Stomach (tissue), 8 donors: ENCODE measurements at regions not wholly inside any gene's neighbourhood (a gene's known extent, or its start where the extent isn't known, plus 50 kb on each side); places are given as distances from the start of the nearest gene placed in this dataset.
A peak's percentile ranks its signal among the peaks of the same experiment; 100 is the strongest.
"Not testable (repeated sequence)": the region's sequence is repeated elsewhere in the genome, so short reads cannot be mapped to it uniquely, and the experiment has no call there.

Experiments
- DNase-seq, 2 donors: peaks; one replicate each; pipeline versions ENCODE4 v3.0.0 to v3.0.0-alpha.2; 2013 to 2019
- H3K27ac ChIP-seq, 5 donors: fragments of 200-600 bp in 4 of 5; sonication (generic) in 4 of 5; one replicate each; pipeline ENCODE4 v1.5.1; 2013 to 2019; ENCODE audit warnings: mild to moderate bottlenecking in 1 of 5, moderate library complexity in 1 of 5
- H3K27me3 ChIP-seq, 3 donors: fragments of 200-600 bp; sonication (generic); one replicate each; pipeline ENCODE4 v1.5.1; 2017 to 2019; ENCODE audit warnings: mixed run types in 1 of 3
- H3K36me3 ChIP-seq, 4 donors: fragments of 200-600 bp; sonication (generic); 1 replicate in 3 of 4; 2 replicates in 1 of 4; pipeline ENCODE4 v1.5.1; 2016 to 2019
- H3K4me1 ChIP-seq, 4 donors: fragments of 200-600 bp; sonication (generic); one replicate each; pipeline ENCODE4 v1.5.1; 2016 to 2019
- H3K4me3 ChIP-seq, 4 donors: fragments of 200-600 bp; sonication (generic) in 3 of 4; one replicate each; pipeline ENCODE4 v1.5.1; 2016 to 2019; ENCODE audit warnings: mild to moderate bottlenecking in 1 of 4
- H3K9me3 ChIP-seq, 4 donors: fragments of 200-600 bp; sonication (generic); one replicate each; pipeline ENCODE4 v1.5.1; 2016 to 2019
- EP300 ChIP-seq: sonication (generic); formaldehyde crosslinking; IDR thresholded peaks from one replicate; pipeline ENCODE4 v1.6.1; 2017; ENCODE audit warnings: antibody characterized with exemption
- POLR2A ChIP-seq, 4 donors: fragments of 450-650 bp; IDR thresholded peaks; one replicate each; pipeline ENCODE4 v1.6.1; 2016; ENCODE audit warnings: antibody characterized with exemption in 4 of 4, control low read depth in 2 of 4, mild to moderate bottlenecking in 1 of 4, moderate library complexity in 1 of 4
- POLR2AphosphoS5 ChIP-seq, 3 donors: sonication (generic); formaldehyde crosslinking; IDR thresholded peaks; one replicate each; pipeline ENCODE4 v1.6.1; 2016; ENCODE audit warnings: antibody characterized with exemption in 3 of 3
- WGBS, 5 donors: extraction: QIAGEN DNeasy Blood & Tissue Kit in 3 of 5; methylation state at CpG; one replicate each; pipeline versions ENCODE4 v1.1.5 to v1.1.7; 2013 to 2018; 5-methylcytosine and 5-hydroxymethylcytosine counted together
- intact Hi-C: fragments of 100-400 bp; cut with DNase I; formaldehyde crosslinking; loops from one replicate; pipeline ENCODE4 v1.15.1; 2023; ENCODE audit warnings: low total_unique reads
- TF ChIP-seq, protein P1 (sequence below), 7 experiments: fragments of 450-650 bp in 4 of 7; fragments of 200-600 bp in 3 of 7; sonication (generic) in 3 of 7; IDR thresholded peaks; one replicate each; pipeline ENCODE4 v1.5.1; 2016 to 2019; ENCODE audit warnings: antibody characterized with exemption in 7 of 7, control low read depth in 2 of 7, mild to moderate bottlenecking in 1 of 7
- donor health status: healthy with polysubstance abuse.
- donor health status: Bipolar disorder and iron deficiency.
- donor health status: healthy.

DNA sequence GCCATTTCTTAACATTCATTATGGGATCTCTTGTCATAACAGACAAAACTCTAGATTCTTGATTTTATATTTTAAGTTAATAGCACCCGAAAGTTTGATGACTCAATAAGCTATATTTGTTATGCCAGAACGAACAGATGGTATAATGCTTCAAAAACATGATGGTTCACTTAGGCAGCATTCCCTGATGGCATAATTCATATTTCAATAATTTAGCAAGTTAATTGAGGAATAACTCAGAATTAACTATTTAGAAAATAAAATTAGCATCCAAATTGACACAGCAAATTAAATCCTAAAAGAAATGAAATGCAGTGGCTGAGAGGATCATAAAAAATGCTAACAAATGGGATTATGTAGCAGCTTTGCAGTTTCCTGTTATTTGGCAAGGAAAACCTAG lies 260.8 kb upstream of the MBL2 start:
- H3K9me3 ChIP-seq: no peaks in the 10 kb centered on the region
- no peak overlapping the region for H3K4me3 ChIP-seq
- H3K4me1 ChIP-seq: peaks cover 0 to 13% (median 0%) of the 10 kb centered on the region in 4 donors
- DNase-seq: no peak
- H3K27ac ChIP-seq: no peak overlapping the region
- no peaks in the 10 kb centered on the region for H3K36me3 ChIP-seq
- TF ChIP-seq EP300 (no peak), POLR2AphosphoS5 (IDR thresholded peaks at IDR 0.05) (no peak), POLR2A (IDR thresholded peaks at IDR 0.05) (no peak)
- TF ChIP-seq, protein P1, sequence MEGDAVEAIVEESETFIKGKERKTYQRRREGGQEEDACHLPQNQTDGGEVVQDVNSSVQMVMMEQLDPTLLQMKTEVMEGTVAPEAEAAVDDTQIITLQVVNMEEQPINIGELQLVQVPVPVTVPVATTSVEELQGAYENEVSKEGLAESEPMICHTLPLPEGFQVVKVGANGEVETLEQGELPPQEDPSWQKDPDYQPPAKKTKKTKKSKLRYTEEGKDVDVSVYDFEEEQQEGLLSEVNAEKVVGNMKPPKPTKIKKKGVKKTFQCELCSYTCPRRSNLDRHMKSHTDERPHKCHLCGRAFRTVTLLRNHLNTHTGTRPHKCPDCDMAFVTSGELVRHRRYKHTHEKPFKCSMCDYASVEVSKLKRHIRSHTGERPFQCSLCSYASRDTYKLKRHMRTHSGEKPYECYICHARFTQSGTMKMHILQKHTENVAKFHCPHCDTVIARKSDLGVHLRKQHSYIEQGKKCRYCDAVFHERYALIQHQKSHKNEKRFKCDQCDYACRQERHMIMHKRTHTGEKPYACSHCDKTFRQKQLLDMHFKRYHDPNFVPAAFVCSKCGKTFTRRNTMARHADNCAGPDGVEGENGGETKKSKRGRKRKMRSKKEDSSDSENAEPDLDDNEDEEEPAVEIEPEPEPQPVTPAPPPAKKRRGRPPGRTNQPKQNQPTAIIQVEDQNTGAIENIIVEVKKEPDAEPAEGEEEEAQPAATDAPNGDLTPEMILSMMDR (IDR thresholded peaks at IDR 0.05): no peak
- 76 to 87% (median 84%) methylated on average over 2 of the region's 2 CpGs for WGBS, 5 donors
- intact Hi-C loops: no loop called here
- no peaks in the 10 kb centered on the region for H3K27me3 ChIP-seq

DNA sequence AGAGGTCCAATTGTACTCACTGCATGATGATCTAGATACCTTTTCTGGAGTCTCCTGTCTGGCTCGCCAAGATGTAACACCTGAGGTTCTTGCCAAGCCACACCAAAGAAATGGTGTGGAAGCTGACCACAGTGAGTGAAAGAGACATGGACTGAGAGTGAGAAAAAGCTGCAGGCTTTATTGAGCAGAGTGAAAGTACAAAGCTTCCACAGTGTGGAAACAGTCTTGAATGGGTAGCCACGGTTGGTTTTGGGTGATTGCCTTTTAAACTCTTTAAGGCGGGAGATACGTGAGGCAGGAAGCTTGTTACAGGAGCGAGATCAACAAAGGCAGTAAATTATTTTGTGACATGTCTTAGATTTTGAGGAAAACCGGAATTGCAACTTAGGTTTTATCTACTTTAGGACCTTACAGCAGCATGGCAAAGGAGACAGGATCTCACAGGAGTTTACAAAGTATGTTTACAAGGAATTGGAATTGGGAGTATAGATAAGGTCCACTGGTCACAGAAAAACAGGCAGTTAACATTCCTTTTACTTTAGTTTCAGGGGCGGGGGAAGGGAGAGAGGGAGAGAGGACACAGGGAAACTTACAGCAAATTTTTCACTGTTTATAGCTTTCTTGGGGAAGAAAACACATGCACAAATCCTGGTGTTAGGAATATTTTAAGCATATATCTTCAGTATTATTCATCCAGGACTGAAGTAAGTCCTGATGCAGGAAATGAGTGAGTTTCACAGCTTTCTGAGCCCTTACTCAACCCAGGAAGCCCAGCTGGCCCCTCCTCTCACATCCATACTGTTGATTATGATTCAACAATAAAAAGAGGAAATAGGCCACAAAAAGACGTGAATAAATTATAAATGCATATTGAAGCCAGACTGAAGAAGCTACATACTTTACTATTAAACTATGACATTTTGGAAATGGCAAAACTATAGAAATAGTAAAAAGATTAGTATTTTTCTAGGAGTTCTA lies 257.6 kb upstream of the MBL2 start:
- DNase-seq: peak in 1 of 2 donors; percentile 50
- H3K4me1 ChIP-seq: peaks cover 0 to 22% (median 0%) of the 10 kb centered on the region in 4 donors
- peak overlapping the region in 3 of 5 donors; percentile 13 to 34 (median 20) for H3K27ac ChIP-seq
- H3K4me3 ChIP-seq, H3K9me3 ChIP-seq, H3K27me3 ChIP-seq, intact Hi-C loops, H3K36me3 ChIP-seq: not testable (repeated sequence)
- 13 to 28% (median 23%) methylated on average over 8 of the region's 8 CpGs for WGBS, 5 donors

DNA sequence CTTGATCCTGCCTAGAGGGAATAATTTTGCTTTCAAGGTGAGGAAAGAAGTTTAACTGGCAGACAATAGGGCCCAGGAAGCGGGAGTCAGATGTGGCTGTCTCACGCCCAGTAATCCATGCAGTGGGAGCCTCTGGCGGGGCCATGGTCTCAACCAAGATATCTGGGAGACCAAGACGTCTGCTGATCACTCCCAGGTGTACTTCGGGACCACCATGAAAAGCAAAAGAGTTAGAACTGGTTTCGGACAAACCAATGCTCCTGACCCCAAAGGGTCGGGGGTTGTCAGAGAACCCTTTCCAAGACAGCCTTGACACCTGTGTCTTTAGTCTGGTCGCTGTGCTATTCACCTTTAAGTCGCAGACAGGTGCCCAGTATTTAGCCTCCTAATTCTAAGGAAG lies 256.9 kb upstream of the MBL2 start:
- Histone ChIP-seq H3K9me3 (no peaks in the 10 kb centered on the region), H3K36me3 (no peaks in the 10 kb centered on the region), H3K4me1 (peaks cover 0 to 29% (median 0%) of the 10 kb centered on the region in 4 donors), H3K4me3 (no peak overlapping the region), H3K27me3 (no peaks in the 10 kb centered on the region), H3K27ac (peak overlapping the region in 1 of 5 donors; percentile 34)
- 64 to 93% (median 86%) methylated on average over 9 of the region's 9 CpGs for WGBS, 5 donors
- DNase-seq: no peak
- TF ChIP-seq POLR2AphosphoS5 (IDR thresholded peaks at IDR 0.05) (no peak), EP300 (no peak), POLR2A (IDR thresholded peaks at IDR 0.05) (no peak)
- TF ChIP-seq, protein P1 (IDR thresholded peaks at IDR 0.05): no peak
- intact Hi-C loops: no loop called here

DNA sequence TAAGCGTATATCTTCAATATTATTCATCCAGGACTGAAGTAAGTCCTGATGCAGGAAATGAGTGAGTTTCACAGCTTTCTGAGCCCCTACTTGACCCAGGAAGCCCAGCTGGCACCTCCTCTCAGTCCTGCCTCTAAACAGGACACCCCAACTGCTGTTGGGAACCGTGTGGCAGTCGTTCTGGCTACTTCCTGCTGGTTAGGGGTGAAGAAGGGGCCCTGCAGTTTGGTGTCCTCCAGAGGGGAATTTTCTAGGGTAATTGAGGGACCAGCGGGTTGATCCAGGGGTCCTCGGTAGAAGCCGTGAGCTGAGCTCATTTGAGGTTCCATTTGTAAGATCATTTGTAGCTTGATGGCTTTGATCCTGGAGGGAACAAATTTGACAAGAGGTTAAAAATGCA lies 253.2 kb upstream of the MBL2 start:
- 48 to 73% (median 53%) methylated on average over 6 of the region's 6 CpGs for WGBS, 5 donors
- H3K27me3 ChIP-seq, DNase-seq, H3K9me3 ChIP-seq, H3K36me3 ChIP-seq, intact Hi-C loops: not testable (repeated sequence)
- Histone ChIP-seq H3K4me3 (peak overlapping the region in 1 of 4 donors; percentile 31), H3K4me1 (peaks cover 0 to 30% (median 0%) of the 10 kb centered on the region in 4 donors), H3K27ac (peak overlapping the region in 3 of 5 donors; percentile 1 to 55 (median 25))

DNA sequence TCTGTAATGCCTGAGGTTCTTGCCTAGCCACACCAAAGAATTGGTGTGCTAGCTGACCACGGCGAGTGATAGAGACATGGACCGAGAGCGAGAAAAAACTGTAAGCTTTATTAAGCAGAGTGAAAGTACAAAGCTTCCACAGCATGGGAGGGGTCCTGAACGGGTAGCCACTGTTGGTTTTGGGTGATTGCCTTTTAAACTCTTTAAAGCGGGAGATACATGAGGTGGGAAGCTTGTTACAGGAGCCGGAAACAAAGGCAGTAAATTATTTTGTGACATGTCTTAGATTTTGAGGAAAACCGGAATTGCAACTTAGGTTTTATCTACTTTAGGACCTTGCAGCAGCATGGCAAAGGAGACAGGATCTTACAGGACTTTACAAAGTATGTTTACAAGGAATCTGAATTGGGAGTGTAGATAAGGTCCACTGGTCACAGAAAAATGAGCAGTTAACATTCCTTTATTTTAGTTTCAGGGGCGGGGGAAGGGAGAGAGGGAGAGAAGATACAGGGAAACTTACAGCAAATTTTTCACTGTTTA lies 252.7 kb upstream of the MBL2 start:
- Histone ChIP-seq H3K4me1 (peaks cover 0 to 25% (median 0%) of the 10 kb centered on the region in 4 donors), H3K9me3 (no peaks in the 10 kb centered on the region), H3K4me3 (peak overlapping the region in 3 of 4 donors; percentile 18 to 31 (median 24)), H3K36me3 (no peaks in the 10 kb centered on the region), H3K27ac (peak overlapping the region in 3 of 5 donors; percentile 23 to 55 (median 46)), H3K27me3 (no peaks in the 10 kb centered on the region)
- intact Hi-C loops: no loop called here
- TF ChIP-seq EP300 (no peak), POLR2AphosphoS5 (IDR thresholded peaks at IDR 0.05) (no peak)
- 5 to 20% (median 6%) methylated on average over 9 of the region's 9 CpGs for WGBS, 5 donors
- no peak for DNase-seq
